ENCODE measurements at regions not wholly inside any gene's neighbourhood (a gene's known extent, or its start where the extent isn't known, plus 50 kb on each side); places are given as distances from the start of the nearest gene placed in this dataset.

- DNase-seq, result no peak
Measured at GRCh38 chr2:196399722-196400691, 228.6 kb upstream of the STK17B start.

- DNase-seq, result no peak
Measured at GRCh38 chr2:196403471-196403870, 232.1 kb upstream of the STK17B start.

GRCh38 chr2:196404276-196404675 is 232.9 kb upstream of the STK17B start:
- no peak for DNase-seq

- no peak for DNase-seq
Measured at GRCh38 chr2:196407675-196408264, 231.7 kb upstream of the CCDC150 start.

GRCh38 chr2:196409376-196409775 is 230.1 kb upstream of the CCDC150 start:
- DNase-seq, result no peak

GRCh38 chr2:196410008-196410407 is 229.5 kb upstream of the CCDC150 start:
- no peak for DNase-seq

- no peak for DNase-seq
Measured at GRCh38 chr2:196413821-196414274, 225.7 kb upstream of the CCDC150 start.

- no peak for DNase-seq
Measured at GRCh38 chr2:196415384-196415783, 224.1 kb upstream of the CCDC150 start.

GRCh38 chr2:196420143-196420542 is 219.4 kb upstream of the CCDC150 start:
- DNase-seq, result no peak

- no peak for DNase-seq
Measured at GRCh38 chr2:196421880-196422279, 217.6 kb upstream of the CCDC150 start.

GRCh38 chr2:196422361-196422760 is 217.2 kb upstream of the CCDC150 start:
- no peak for DNase-seq

- DNase-seq, result no peak
Measured at GRCh38 chr2:196426122-196426521, 213.4 kb upstream of the CCDC150 start.

- no peak for DNase-seq
Measured at GRCh38 chr2:196427986-196428634, 211.4 kb upstream of the CCDC150 start.

- DNase-seq, result no peak
Measured at GRCh38 chr2:196431076-196431475, 208.4 kb upstream of the CCDC150 start.

- DNase-seq, result no peak
Measured at GRCh38 chr2:196431957-196432356, 207.6 kb upstream of the CCDC150 start.

- no peak for DNase-seq
Measured at GRCh38 chr2:196433116-196433515, 206.4 kb upstream of the CCDC150 start.

GRCh38 chr2:196434217-196434616 is 205.3 kb upstream of the CCDC150 start:
- DNase-seq, result no peak

GRCh38 chr2:196435189-196435588 is 204.3 kb upstream of the CCDC150 start:
- no peak for DNase-seq

- DNase-seq, result no peak
Measured at GRCh38 chr2:196437626-196438025, 201.9 kb upstream of the CCDC150 start.

- DNase-seq, result no peak
Measured at GRCh38 chr2:196439760-196440159, 199.8 kb upstream of the CCDC150 start.

GRCh38 chr2:196440413-196440812 is 199.1 kb upstream of the CCDC150 start:
- DNase-seq, result no peak

- no peak for DNase-seq
Measured at GRCh38 chr2:196441527-196441926, 198.0 kb upstream of the CCDC150 start.

GRCh38 chr2:196442211-196442610 is 197.3 kb upstream of the CCDC150 start:
- no peak for DNase-seq

GRCh38 chr2:196444442-196444841 is 195.1 kb upstream of the CCDC150 start:
- no peak for DNase-seq

Data from right forelimb (tissue), 1 donor.